Activated CD4-positive, alpha-beta T cell treated with anti-CD3 and anti-CD28 coated beads, Interleukin-2, amount 10 ng/mL, durations not matched to agents 24 days and 14 days (primary cell): ENCODE measurements at regions not wholly inside any gene's neighbourhood (a gene's known extent, or its start where the extent isn't known, plus 50 kb on each side); places are given as distances from the start of the nearest gene placed in this dataset.
"Not testable (repeated sequence)": the region's sequence is repeated elsewhere in the genome, so short reads cannot be mapped to it uniquely, and the experiment has no call there.

Source experiments
- DNase-seq: peaks from one replicate; pipeline ENCODE4 v3.0.0; 2022
- H3K27ac Mint-ChIP-seq: one replicate; pipeline ENCODE4 v1.8.0; 2022; ENCODE audit warnings: mild to moderate bottlenecking, mixed read lengths
- H3K27me3 Mint-ChIP-seq: one replicate; pipeline ENCODE4 v1.8.0; 2022; ENCODE audit warnings: mixed read lengths
- H3K36me3 Mint-ChIP-seq: one replicate; pipeline ENCODE4 v1.8.0; 2022; ENCODE audit warnings: low read depth, mild to moderate bottlenecking, mixed read lengths
- H3K4me1 Mint-ChIP-seq: one replicate; pipeline ENCODE4 v1.8.0; 2021; ENCODE audit warnings: mixed read lengths
- H3K4me3 Mint-ChIP-seq: one replicate; pipeline ENCODE4 v1.8.0; 2022; ENCODE audit warnings: mild to moderate bottlenecking, moderate library complexity, mixed read lengths
- H3K9me3 Mint-ChIP-seq: one replicate; pipeline ENCODE4 v1.8.0; 2021; ENCODE audit warnings: mixed read lengths
- intact Hi-C: fragments of 100-400 bp; cut with micrococcal nuclease; formaldehyde crosslinking; loops from one replicate; pipeline ENCODE4 v1.15.1; 2023

GRCh38 chr4:108431986-108432385 is 188.4 kb upstream of the RPL34 start:
- intact Hi-C loops = loop anchor here (2.0 to 5.0 kb wide), 6 partner anchors 35 to 380 kb away; no protein-coding TSS in a partner anchor
- no peaks in the 10 kb centered on the region for H3K36me3 Mint-ChIP-seq
- peaks cover 4% of the 10 kb centered on the region for H3K27me3 Mint-ChIP-seq
- no peak for DNase-seq
- no peaks in the 10 kb centered on the region for H3K9me3 Mint-ChIP-seq
- peak overlapping the region; percentile 62 for H3K27ac Mint-ChIP-seq
- H3K4me1 Mint-ChIP-seq = peaks cover 36% of the 10 kb centered on the region
- peak overlapping the region; percentile 1 for H3K4me3 Mint-ChIP-seq

DNA sequence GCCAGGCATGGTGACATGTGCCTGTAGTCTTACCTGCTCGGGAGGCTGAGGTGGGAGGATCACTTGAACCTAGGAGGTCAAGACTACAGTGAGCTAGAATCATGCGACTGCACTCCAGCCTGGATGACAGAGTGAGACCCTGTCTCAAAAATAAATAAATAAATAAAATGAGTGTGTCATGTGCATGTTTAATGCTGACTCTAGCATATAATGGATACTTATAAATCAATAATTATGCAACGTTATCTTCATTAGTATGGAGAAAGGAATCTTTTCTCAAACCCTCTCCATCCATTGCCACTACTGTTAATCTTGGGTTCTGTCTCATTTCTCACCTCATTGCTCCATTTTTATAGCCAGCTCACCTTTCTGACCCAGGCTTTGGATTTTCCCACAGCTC is 189.5 kb upstream of the RPL34 start:
- no peak overlapping the region for H3K4me3 Mint-ChIP-seq
- intact Hi-C loops = loop anchor here (5.0 kb wide), 4 partner anchors 36 to 379 kb away; no protein-coding TSS in a partner anchor
- H3K9me3 Mint-ChIP-seq = no peaks in the 10 kb centered on the region
- no peak overlapping the region for H3K27ac Mint-ChIP-seq
- DNase-seq = no peak
- peaks cover 44% of the 10 kb centered on the region for H3K4me1 Mint-ChIP-seq
- H3K36me3 Mint-ChIP-seq = no peaks in the 10 kb centered on the region
- peaks cover 4% of the 10 kb centered on the region for H3K27me3 Mint-ChIP-seq

DNA sequence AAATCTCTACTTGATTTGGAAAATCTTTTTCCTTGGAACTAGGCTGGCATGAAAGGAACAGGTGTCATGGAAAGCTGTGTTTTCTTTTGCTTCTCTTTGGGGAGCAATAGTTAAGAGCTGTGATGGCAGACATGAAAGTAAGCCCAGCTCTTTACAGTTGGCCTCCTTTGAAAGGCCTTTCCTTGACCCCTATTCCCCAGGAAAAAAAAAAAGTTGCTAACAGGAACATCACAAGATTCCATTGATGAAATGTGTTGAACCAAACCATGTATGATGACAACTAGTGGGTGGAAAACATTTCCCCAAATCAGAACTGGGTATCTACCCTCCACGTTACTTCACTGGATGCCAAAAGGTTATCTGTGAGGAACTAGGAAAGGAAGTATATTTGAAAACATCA is 190.7 kb upstream of the RPL34 start:
- Mint-ChIP-seq H3K9me3 (no peaks in the 10 kb centered on the region), H3K27ac (no peak overlapping the region), H3K4me1 (peaks cover 42% of the 10 kb centered on the region), H3K27me3 (peaks cover 6% of the 10 kb centered on the region), H3K36me3 (no peaks in the 10 kb centered on the region), H3K4me3 (no peak overlapping the region)
- intact Hi-C loops = loop anchor here (5.0 kb wide), 4 partner anchors 38 to 377 kb away; no protein-coding TSS in a partner anchor
- DNase-seq = no peak

GRCh38 chr4:108428923-108429322 is 191.5 kb upstream of the RPL34 start:
- Mint-ChIP-seq H3K4me3 (no peak overlapping the region), H3K27me3 (peaks cover 9% of the 10 kb centered on the region), H3K27ac (no peak overlapping the region), H3K9me3 (peaks cover 3% of the 10 kb centered on the region), H3K4me1 (peaks cover 37% of the 10 kb centered on the region), H3K36me3 (no peaks in the 10 kb centered on the region)
- DNase-seq = no peak
- intact Hi-C loops = no loop called here

GRCh38 chr4:108427946-108428485 is 192.4 kb upstream of the RPL34 start:
- Mint-ChIP-seq H3K36me3 (no peaks in the 10 kb centered on the region), H3K27ac (no peak overlapping the region), H3K4me1 (peaks cover 33% of the 10 kb centered on the region), H3K27me3 (peaks cover 10% of the 10 kb centered on the region), H3K4me3 (no peak overlapping the region), H3K9me3 (peaks cover 7% of the 10 kb centered on the region)
- DNase-seq = no peak
- intact Hi-C loops = loop anchor here (2.0 kb wide), 1 partner anchor 397 kb away; no protein-coding TSS in a partner anchor

DNA sequence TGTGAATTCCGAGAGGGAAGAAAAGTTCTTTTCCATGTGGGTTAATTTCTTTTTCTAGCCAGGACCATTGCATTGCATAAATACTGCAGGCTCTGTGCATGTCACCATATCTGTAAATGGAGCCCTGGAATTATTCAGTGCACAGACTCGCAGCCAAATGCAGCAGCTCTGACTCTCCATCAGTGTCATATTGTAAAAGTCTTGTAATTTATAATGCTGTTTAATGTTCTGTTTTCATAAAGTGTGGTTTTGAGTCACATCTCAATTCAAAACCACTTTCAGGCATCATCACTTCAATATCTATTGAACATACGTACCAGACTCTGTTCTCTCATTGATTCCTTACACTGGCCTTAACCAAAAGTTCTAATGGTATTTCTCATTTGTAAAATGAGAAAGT is 193.9 kb upstream of the RPL34 start:
- Mint-ChIP-seq H3K27me3 (peaks cover 17% of the 10 kb centered on the region), H3K9me3 (peaks cover 18% of the 10 kb centered on the region), H3K27ac (no peak overlapping the region), H3K4me1 (peaks cover 20% of the 10 kb centered on the region), H3K4me3 (no peak overlapping the region), H3K36me3 (peaks cover under 1% of the 10 kb centered on the region)
- intact Hi-C loops = loop anchor here (1.0 to 2.0 kb wide), 2 partner anchors 8 to 396 kb away; no protein-coding TSS in a partner anchor
- no peak for DNase-seq

DNA sequence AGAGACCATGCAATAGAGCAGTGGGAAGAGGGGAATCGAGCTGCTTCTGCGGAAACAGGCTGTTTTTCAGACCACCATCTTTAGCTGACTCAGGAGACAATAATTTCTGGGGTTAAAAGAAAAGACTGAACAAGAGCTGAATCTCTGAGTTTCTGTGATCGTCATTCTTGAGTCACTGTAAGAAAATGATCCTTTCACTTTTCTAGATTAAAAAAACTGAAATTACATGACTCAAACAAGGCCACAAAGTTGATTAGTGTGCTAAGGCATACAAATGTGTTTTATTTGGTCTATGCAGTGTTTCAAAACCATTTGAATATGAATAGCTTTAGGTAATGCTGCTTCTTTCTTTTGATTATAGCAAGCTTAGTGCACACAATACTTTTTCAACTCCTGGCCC is 194.4 kb upstream of the RPL34 start:
- Mint-ChIP-seq H3K36me3 (peaks cover 3% of the 10 kb centered on the region), H3K4me3 (no peak overlapping the region), H3K27ac (no peak overlapping the region), H3K27me3 (peaks cover 19% of the 10 kb centered on the region), H3K9me3 (peaks cover 21% of the 10 kb centered on the region), H3K4me1 (peaks cover 20% of the 10 kb centered on the region)
- no peak for DNase-seq
- intact Hi-C loops = loop anchor here (1.0 to 2.0 kb wide), 2 partner anchors 8 to 395 kb away; no protein-coding TSS in a partner anchor

DNA sequence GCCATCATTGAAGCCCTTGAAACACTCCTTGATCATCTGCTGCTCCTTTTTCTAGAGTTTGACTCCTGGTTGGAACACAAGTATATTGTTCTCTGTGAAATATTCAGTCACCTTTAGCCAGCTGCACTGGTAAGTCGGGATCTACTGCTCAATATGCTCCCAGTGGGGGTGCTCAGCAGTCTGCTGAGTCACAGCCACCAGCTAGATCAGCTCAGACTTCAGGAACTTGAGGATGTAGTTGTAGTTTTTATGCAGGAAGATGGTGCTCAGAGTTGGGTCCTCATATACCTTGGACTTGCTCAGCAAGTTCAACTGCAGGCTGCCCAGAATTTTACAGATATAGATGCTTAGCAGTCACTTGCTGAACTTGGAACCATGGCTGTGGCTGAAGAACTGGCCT is 202.5 kb upstream of the RPL34 start:
- peak; percentile 48 for DNase-seq
- Mint-ChIP-seq H3K4me3 (no peak overlapping the region), H3K4me1 (peaks cover 5% of the 10 kb centered on the region), H3K27me3 (peaks cover 16% of the 10 kb centered on the region), H3K9me3 (peaks cover 25% of the 10 kb centered on the region), H3K36me3 (peaks cover 3% of the 10 kb centered on the region), H3K27ac (no peak overlapping the region)
- intact Hi-C loops = no loop called here

DNA sequence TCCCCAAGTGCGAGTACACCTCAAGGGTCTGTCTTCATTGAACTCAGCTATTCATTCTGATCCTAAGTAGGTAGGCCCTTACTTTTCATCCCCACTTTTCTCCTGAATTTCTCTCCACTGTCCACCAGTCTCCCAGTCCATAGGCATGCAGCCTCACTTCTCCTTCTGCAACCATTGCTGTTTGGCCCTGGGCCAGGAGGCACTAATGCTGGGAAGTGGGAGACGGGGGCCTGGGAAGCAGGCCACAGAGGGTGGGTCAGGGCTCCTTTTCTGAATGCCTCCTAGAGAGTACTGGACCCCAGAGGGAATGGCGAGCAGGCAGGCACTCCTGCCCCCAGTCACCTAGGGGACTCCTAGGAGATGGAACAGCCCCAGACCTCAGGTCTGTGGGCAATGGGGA is 203.5 kb upstream of the RPL34 start:
- H3K36me3 Mint-ChIP-seq = peaks cover 3% of the 10 kb centered on the region
- H3K4me3 Mint-ChIP-seq = no peak overlapping the region
- no peak for DNase-seq
- H3K4me1 Mint-ChIP-seq = peaks cover 5% of the 10 kb centered on the region
- H3K27ac Mint-ChIP-seq = no peak overlapping the region
- H3K27me3 Mint-ChIP-seq = peaks cover 20% of the 10 kb centered on the region
- peaks cover 18% of the 10 kb centered on the region for H3K9me3 Mint-ChIP-seq
- intact Hi-C loops = no loop called here

DNA sequence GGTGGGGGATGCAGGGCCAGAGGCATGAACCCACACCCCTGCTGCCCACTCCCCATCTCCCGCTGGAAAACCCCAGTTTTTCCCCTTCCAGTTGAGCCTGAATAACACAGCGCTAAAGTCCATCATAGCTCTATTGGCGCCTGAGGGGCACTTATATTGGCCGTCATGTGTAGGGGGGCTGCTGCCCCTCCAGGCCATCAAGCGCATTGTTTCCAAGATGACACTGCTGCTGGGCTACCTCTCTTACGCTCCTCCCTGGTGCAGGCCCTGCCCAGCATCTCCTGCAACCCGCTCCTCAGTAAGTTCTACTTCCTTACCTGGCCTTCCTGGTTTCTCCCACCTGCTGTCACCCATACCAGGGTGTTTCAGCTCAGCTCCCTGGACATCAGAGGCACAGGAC is 205.0 kb upstream of the RPL34 start:
- Mint-ChIP-seq H3K27me3 (peaks cover 20% of the 10 kb centered on the region), H3K27ac (no peak overlapping the region), H3K4me3 (no peak overlapping the region), H3K4me1 (peaks cover 4% of the 10 kb centered on the region), H3K9me3 (peaks cover 5% of the 10 kb centered on the region), H3K36me3 (no peaks in the 10 kb centered on the region)
- intact Hi-C loops = no loop called here
- DNase-seq = no peak

DNA sequence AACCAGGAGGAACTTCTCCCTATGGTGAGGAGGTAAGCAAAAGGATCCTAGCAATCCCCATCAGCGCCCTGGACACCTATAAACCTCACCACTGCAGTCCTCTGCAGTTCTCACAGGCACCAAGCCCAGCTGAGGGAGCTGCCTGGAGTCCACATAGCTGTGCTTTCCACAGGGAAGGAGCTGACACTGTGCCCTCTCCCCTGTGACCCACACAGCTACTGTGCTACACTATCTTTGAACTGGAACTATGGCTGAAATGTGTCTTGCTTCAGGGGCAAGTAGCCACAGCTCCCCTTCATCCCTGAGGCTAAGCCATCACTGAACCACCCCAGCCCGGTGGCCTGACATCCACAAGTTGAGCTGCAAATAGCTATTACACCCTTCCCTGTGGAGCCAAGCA is 208.5 kb upstream of the RPL34 start:
- H3K36me3 Mint-ChIP-seq = no peaks in the 10 kb centered on the region
- no peaks in the 10 kb centered on the region for H3K4me1 Mint-ChIP-seq
- H3K27me3 Mint-ChIP-seq = peaks cover 22% of the 10 kb centered on the region
- H3K4me3 Mint-ChIP-seq = no peak overlapping the region
- H3K9me3 Mint-ChIP-seq = peaks cover 3% of the 10 kb centered on the region
- intact Hi-C loops = no loop called here
- H3K27ac Mint-ChIP-seq = no peak overlapping the region
- no peak for DNase-seq

GRCh38 chr4:108409691-108410090 is 210.7 kb upstream of the RPL34 start:
- peaks cover 22% of the 10 kb centered on the region for H3K27me3 Mint-ChIP-seq
- H3K4me1 Mint-ChIP-seq, H3K4me3 Mint-ChIP-seq, DNase-seq, H3K27ac Mint-ChIP-seq, intact Hi-C loops, H3K36me3 Mint-ChIP-seq: not testable (repeated sequence)
- peaks cover 11% of the 10 kb centered on the region for H3K9me3 Mint-ChIP-seq

DNA sequence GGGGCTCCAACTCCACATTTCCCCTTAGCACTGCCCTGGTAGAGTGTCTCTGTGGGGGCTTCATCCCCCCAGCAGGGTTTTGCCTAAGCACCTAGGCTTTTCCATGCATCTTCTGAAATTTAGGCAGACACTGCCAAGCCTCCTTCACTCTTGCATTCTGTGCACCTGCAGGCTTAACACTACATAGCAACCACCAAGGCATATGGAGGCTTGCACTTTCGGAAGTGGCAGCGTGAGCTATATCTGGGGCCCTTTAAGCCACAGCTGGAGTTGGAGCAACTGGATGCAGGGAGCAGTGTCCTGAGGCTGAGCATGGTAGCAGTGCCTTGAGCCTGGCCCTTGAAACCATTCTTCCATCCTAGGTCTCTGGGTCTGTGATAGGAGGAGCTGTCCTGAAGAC is 214.8 kb upstream of the RPL34 start:
- Mint-ChIP-seq H3K27ac (no peak overlapping the region), H3K36me3 (no peaks in the 10 kb centered on the region), H3K4me1 (no peaks in the 10 kb centered on the region), H3K9me3 (peaks cover 11% of the 10 kb centered on the region), H3K4me3 (no peak overlapping the region), H3K27me3 (peaks cover 2% of the 10 kb centered on the region)
- intact Hi-C loops = no loop called here
- DNase-seq = no peak

- Mint-ChIP-seq H3K4me1 (peaks cover 2% of the 10 kb centered on the region), H3K36me3 (no peaks in the 10 kb centered on the region), H3K27me3 (no peaks in the 10 kb centered on the region), H3K4me3 (no peak overlapping the region), H3K9me3 (peaks cover 4% of the 10 kb centered on the region), H3K27ac (no peak overlapping the region)
- intact Hi-C loops = no loop called here
- DNase-seq = no peak
Observed at GRCh38 chr4:108400309-108400708, 220.1 kb upstream of the RPL34 start.
